Kidney (tissue), 13 donors: ENCODE measurements at regions not wholly inside any gene's neighbourhood (a gene's known extent, or its start where the extent isn't known, plus 50 kb on each side); places are given as distances from the start of the nearest gene placed in this dataset.

Experiments used
- DNase-seq, 5 donors: peaks; one replicate each; pipeline ENCODE4 v3.0.0-alpha.2; 2013 to 2020
- FAIRE-seq: peaks from 2 replicates; lab custom pipeline; 2012; peaks lifted over from hg19 to GRCh38; lab: Jason Lieb, UNC
- H3K27ac ChIP-seq, 2 donors: one replicate each; pipeline ENCODE4 v1.7.0; 2013; ENCODE audit warnings: low read depth in 2 of 2, low read length in 2 of 2, inconsistent platforms in 1 of 2
- H3K27me3 ChIP-seq: one replicate; pipeline ENCODE4 v1.7.1; 2013; ENCODE audit warnings: low read length, inconsistent platforms; ENCODE audit not compliant: control insufficient read depth, insufficient read depth
- H3K36me3 ChIP-seq, 3 donors: one replicate each; pipeline versions ENCODE4 v1.7.0 to v1.7.1; 2013; ENCODE audit warnings: low read length in 3 of 3, control low read depth in 1 of 3, inconsistent platforms in 1 of 3; ENCODE audit not compliant: insufficient read depth in 3 of 3, control insufficient read depth in 2 of 3
- H3K4me1 ChIP-seq, 3 donors: one replicate each; pipeline versions ENCODE4 v1.7.0 to v1.7.1; 2013; ENCODE audit warnings: low read length in 3 of 3, inconsistent platforms in 1 of 3, low read depth in 1 of 3; ENCODE audit not compliant: control insufficient read depth in 2 of 3, insufficient read depth in 2 of 3
- H3K4me3 ChIP-seq, 3 donors: one replicate each; pipeline versions ENCODE4 v1.7.0 to v1.8.1; 2013; ENCODE audit warnings: low read length in 3 of 3, control low read depth in 1 of 3, inconsistent platforms in 1 of 3
- H3K9ac ChIP-seq, 3 donors: one replicate each; pipeline versions ENCODE4 v1.7.0 to v1.7.1; 2013; ENCODE audit warnings: low read length in 3 of 3, control low read depth in 1 of 3, inconsistent platforms in 1 of 3
- H3K9me3 ChIP-seq, 3 donors: one replicate each; pipeline versions ENCODE4 v1.7.0 to v1.7.1; 2013; ENCODE audit warnings: low read length in 3 of 3, control low read depth in 1 of 3, inconsistent platforms in 1 of 3; ENCODE audit not compliant: control insufficient read depth in 2 of 3, insufficient read depth in 1 of 3
- intact Hi-C: fragments of 100-400 bp; cut with DNase I; formaldehyde crosslinking; loops from one replicate; pipeline ENCODE4 v1.11.1; 2022
- TF ChIP-seq, protein P1 (sequence below): IDR thresholded peaks from 3 replicates; pipeline ENCODE4 v1.5.1; 2012; ENCODE audit warnings: mild to moderate bottlenecking, moderate library complexity, borderline replicate concordance; ENCODE audit not compliant: insufficient read depth; ENCODE audit errors: extremely low read depth
- donor health status: control.
- donor health status: control.
- donor health status: control.
- donor health status: control.
- donor health status: control.
- donor health status: DM: yes; HTN: yes; CAD: no.
- donor health status: Normal renal cell carcinoma (clear cell type).

DNA sequence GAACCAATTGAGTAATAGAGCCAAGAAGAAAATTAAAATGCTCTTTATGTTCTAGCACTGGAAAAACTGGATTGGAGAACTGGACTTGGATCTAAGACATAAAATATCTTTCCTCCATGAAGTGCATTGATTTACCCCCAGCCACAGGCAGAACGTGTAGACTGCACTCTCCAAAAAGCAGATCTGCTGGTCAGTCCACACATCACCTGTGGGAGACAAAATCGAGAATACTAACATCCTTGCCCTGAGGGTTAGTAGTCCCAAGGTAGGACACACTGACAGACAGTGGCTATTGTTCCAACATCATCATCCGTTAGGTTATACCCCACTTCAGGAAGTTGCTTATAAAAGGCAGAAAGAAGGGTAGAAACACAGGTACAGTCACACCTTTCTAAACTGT, 257.1 kb upstream of the STT3B start:
- TF ChIP-seq, protein P1, sequence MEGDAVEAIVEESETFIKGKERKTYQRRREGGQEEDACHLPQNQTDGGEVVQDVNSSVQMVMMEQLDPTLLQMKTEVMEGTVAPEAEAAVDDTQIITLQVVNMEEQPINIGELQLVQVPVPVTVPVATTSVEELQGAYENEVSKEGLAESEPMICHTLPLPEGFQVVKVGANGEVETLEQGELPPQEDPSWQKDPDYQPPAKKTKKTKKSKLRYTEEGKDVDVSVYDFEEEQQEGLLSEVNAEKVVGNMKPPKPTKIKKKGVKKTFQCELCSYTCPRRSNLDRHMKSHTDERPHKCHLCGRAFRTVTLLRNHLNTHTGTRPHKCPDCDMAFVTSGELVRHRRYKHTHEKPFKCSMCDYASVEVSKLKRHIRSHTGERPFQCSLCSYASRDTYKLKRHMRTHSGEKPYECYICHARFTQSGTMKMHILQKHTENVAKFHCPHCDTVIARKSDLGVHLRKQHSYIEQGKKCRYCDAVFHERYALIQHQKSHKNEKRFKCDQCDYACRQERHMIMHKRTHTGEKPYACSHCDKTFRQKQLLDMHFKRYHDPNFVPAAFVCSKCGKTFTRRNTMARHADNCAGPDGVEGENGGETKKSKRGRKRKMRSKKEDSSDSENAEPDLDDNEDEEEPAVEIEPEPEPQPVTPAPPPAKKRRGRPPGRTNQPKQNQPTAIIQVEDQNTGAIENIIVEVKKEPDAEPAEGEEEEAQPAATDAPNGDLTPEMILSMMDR: no peak
- H3K9me3 ChIP-seq: no peaks in the 10 kb centered on the region
- FAIRE-seq (no peak), DNase-seq (no peak)
- peak overlapping the region in 1 of 2 donors; percentile 19 for H3K27ac ChIP-seq
- peaks cover 0 to 2% (median 0%) of the 10 kb centered on the region in 3 donors for H3K4me1 ChIP-seq
- H3K27me3 ChIP-seq: no peaks in the 10 kb centered on the region
- H3K9ac ChIP-seq: no peak overlapping the region
- intact Hi-C loops: no loop called here
- H3K36me3 ChIP-seq: no peaks in the 10 kb centered on the region
- H3K4me3 ChIP-seq: no peak overlapping the region

DNA sequence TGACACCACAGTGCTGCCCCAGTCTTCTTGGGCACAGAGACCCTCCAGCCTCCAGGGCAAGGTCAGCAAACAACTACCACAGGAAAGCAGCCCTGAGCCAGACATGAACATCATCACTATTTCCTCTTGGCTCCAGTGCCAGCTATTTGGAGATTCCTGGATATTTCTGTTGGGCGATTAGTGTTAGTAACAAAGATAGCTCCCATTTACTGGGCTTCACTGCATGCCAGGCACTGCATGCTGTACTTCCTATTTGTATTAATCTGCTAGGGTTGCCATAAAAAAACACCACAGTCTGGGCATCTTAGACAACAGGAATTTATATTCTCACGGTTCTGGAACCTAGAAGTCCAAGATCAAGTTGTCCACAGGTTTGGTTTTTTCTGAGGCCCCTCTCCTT, 255.1 kb upstream of the STT3B start:
- TF ChIP-seq, protein P1: no peak
- no peak overlapping the region for H3K9ac ChIP-seq

DNA sequence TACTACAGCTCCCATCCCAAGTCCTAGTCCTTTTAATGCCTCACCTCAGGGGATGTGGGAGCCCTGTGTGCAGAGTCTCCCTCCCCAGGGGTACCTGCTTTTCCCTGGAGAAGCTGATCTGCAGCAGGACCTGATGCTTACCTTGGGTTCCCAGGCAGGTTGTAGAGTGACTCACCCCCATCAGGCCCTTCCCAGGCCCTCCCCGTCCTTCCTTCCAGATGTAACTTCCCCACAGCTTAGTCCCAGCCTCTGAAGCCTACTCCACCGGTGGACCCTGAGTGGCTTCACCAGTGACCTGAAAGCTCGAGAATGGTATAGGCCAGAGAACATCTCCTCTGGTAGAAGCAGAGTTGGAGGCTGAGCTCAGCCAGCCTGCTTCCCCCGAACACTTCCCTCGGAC, 254.2 kb upstream of the STT3B start:
- no peak overlapping the region for H3K27ac ChIP-seq
- DNase-seq (no peak), FAIRE-seq (no peak)
- intact Hi-C loops: no loop called here
- H3K4me1 ChIP-seq: peaks cover 0 to 2% (median 0%) of the 10 kb centered on the region in 3 donors
- H3K27me3 ChIP-seq: no peaks in the 10 kb centered on the region
- no peaks in the 10 kb centered on the region for H3K36me3 ChIP-seq
- no peaks in the 10 kb centered on the region for H3K9me3 ChIP-seq
- H3K9ac ChIP-seq: no peak overlapping the region
- no peak overlapping the region for H3K4me3 ChIP-seq
- TF ChIP-seq, protein P1: no peak

More for the DNA sequence above, 255.1 kb upstream of the STT3B start:
- FAIRE-seq (no peak), DNase-seq (no peak)
- peaks cover 0 to 2% (median 0%) of the 10 kb centered on the region in 3 donors for H3K4me1 ChIP-seq
- H3K36me3 ChIP-seq: no peaks in the 10 kb centered on the region
- no peaks in the 10 kb centered on the region for H3K9me3 ChIP-seq
- peak overlapping the region in 1 of 2 donors; percentile 53 for H3K27ac ChIP-seq
- H3K27me3 ChIP-seq: no peaks in the 10 kb centered on the region
- intact Hi-C loops: no loop called here
- H3K4me3 ChIP-seq: no peak overlapping the region

DNA sequence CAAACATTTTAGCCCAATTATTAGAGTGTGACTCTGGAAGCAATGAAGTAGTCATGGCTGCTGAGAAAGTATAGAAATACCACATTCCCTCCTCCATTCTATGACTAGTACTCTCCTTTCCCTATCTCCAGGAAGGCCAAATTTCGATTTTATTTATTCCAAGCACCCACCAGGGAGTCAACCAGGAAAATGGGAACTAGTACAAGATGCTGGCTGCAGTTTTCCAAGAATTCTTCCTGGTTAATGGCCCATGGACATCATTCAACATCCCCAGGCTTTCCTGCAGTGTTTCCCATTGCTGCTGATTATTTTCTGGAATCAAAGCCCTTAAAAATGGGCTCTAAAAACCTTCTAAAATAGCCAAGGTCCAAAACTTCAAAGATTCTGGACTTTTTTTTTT, 247.9 kb upstream of the STT3B start:
- TF ChIP-seq, protein P1: no peak
- intact Hi-C loops: no loop called here
- Histone ChIP-seq H3K36me3 (no peaks in the 10 kb centered on the region), H3K27me3 (no peaks in the 10 kb centered on the region), H3K4me3 (no peak overlapping the region), H3K4me1 (no peaks in the 10 kb centered on the region), H3K27ac (no peak overlapping the region), H3K9ac (no peak overlapping the region), H3K9me3 (no peaks in the 10 kb centered on the region)
- FAIRE-seq: no peak
- DNase-seq: peak in 1 of 5 donors; percentile 23
